ENCODE measurements at regions not wholly inside any gene's neighbourhood (a gene's known extent, or its start where the extent isn't known, plus 50 kb on each side); places are given as distances from the start of the nearest gene placed in this dataset.
A peak's percentile ranks its signal among the peaks of the same experiment; 100 is the strongest.

DNA sequence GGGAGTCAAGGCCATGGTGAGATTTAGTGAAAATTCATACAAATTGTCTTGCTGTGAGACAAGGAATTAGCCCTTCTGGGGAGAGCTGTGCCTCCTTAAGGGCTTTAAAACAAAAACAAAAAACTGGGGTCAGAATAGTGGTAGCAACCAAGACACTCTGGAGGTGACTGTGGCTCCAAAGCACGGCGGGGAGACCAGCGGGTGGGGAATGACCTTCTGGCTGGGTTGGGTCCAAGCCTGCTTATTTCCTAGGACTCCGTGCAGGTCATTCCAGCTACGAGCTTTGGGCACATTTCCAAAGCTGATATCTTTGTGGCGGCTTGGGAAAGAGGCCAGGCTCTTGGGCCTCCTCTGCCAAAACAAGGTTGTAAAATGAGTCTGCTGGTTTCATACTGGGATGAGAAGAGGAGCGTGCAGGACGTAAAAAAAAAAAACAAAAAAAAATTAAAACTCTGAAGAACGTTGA, 348.3 kb downstream of the UQCRFS1 start (continued):
- TF ChIP-seq, protein P1, sequence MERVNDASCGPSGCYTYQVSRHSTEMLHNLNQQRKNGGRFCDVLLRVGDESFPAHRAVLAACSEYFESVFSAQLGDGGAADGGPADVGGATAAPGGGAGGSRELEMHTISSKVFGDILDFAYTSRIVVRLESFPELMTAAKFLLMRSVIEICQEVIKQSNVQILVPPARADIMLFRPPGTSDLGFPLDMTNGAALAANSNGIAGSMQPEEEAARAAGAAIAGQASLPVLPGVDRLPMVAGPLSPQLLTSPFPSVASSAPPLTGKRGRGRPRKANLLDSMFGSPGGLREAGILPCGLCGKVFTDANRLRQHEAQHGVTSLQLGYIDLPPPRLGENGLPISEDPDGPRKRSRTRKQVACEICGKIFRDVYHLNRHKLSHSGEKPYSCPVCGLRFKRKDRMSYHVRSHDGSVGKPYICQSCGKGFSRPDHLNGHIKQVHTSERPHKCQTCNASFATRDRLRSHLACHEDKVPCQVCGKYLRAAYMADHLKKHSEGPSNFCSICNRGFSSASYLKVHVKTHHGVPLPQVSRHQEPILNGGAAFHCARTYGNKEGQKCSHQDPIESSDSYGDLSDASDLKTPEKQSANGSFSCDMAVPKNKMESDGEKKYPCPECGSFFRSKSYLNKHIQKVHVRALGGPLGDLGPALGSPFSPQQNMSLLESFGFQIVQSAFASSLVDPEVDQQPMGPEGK (tag by site-specific recombination; IDR thresholded peaks at IDR 0.05): no peak; the same call in 1 of the 2 replicates
- TF ChIP-seq RBAK (tag by site-specific recombination; IDR thresholded peaks at IDR 0.05) (no peak), ZNF529 (tag by site-specific recombination; IDR thresholded peaks at IDR 0.05; ENCODE audit: insufficient replicate concordance) (no peak), BCL11B (tag by site-specific recombination; IDR thresholded peaks at IDR 0.05; ENCODE audit: low read depth) (no peak), ZNF624 (tag by site-specific recombination; IDR thresholded peaks at IDR 0.05) (no peak), SP3 (tag by site-specific recombination; IDR thresholded peaks at IDR 0.05) (no peak), ZNF24 (tag by site-specific recombination; IDR thresholded peaks at IDR 0.05) (peak; percentile 10; the same call in 1 of the 2 replicates), GLIS1 (tag by site-specific recombination; IDR thresholded peaks at IDR 0.05) (peak; percentile 53), ZNF501 (tag by site-specific recombination; IDR thresholded peaks at IDR 0.05) (no peak), KLF8 (tag by site-specific recombination; IDR thresholded peaks at IDR 0.05) (no peak; the same call in none of the 2 replicates), ZNF138 (tag by site-specific recombination; IDR thresholded peaks at IDR 0.05; ENCODE audit: borderline replicate concordance) (no peak), ZNF23 (tag by site-specific recombination; IDR thresholded peaks at IDR 0.05; ENCODE audit: borderline replicate concordance) (no peak), KLF1 (tag by site-specific recombination; IDR thresholded peaks at IDR 0.05) (no peak), ZNF677 (tag by site-specific recombination; IDR thresholded peaks at IDR 0.05) (no peak)
- TF ChIP-seq, protein P2, sequence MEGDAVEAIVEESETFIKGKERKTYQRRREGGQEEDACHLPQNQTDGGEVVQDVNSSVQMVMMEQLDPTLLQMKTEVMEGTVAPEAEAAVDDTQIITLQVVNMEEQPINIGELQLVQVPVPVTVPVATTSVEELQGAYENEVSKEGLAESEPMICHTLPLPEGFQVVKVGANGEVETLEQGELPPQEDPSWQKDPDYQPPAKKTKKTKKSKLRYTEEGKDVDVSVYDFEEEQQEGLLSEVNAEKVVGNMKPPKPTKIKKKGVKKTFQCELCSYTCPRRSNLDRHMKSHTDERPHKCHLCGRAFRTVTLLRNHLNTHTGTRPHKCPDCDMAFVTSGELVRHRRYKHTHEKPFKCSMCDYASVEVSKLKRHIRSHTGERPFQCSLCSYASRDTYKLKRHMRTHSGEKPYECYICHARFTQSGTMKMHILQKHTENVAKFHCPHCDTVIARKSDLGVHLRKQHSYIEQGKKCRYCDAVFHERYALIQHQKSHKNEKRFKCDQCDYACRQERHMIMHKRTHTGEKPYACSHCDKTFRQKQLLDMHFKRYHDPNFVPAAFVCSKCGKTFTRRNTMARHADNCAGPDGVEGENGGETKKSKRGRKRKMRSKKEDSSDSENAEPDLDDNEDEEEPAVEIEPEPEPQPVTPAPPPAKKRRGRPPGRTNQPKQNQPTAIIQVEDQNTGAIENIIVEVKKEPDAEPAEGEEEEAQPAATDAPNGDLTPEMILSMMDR (tag by site-specific recombination; IDR thresholded peaks at IDR 0.05): no peak
- TF ChIP-seq, protein P3, sequence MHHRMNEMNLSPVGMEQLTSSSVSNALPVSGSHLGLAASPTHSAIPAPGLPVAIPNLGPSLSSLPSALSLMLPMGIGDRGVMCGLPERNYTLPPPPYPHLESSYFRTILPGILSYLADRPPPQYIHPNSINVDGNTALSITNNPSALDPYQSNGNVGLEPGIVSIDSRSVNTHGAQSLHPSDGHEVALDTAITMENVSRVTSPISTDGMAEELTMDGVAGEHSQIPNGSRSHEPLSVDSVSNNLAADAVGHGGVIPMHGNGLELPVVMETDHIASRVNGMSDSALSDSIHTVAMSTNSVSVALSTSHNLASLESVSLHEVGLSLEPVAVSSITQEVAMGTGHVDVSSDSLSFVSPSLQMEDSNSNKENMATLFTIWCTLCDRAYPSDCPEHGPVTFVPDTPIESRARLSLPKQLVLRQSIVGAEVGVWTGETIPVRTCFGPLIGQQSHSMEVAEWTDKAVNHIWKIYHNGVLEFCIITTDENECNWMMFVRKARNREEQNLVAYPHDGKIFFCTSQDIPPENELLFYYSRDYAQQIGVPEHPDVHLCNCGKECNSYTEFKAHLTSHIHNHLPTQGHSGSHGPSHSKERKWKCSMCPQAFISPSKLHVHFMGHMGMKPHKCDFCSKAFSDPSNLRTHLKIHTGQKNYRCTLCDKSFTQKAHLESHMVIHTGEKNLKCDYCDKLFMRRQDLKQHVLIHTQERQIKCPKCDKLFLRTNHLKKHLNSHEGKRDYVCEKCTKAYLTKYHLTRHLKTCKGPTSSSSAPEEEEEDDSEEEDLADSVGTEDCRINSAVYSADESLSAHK (tag by site-specific recombination; IDR thresholded peaks at IDR 0.05): peak; percentile 49; the same call in 1 of the 2 replicates
- TF ChIP-seq, protein P4, sequence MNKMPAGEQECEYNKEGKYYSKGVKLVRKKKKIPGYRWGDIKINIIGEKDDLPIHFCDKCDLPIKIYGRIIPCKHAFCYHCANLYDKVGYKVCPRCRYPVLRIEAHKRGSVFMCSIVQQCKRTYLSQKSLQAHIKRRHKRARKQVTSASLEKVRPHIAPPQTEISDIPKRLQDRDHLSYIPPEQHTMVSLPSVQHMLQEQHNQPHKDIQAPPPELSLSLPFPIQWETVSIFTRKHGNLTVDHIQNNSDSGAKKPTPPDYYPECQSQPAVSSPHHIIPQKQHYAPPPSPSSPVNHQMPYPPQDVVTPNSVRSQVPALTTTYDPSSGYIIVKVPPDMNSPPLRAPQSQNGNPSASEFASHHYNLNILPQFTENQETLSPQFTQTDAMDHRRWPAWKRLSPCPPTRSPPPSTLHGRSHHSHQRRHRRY (tag by site-specific recombination; IDR thresholded peaks at IDR 0.05): no peak
- TF ChIP-seq, protein P5, sequence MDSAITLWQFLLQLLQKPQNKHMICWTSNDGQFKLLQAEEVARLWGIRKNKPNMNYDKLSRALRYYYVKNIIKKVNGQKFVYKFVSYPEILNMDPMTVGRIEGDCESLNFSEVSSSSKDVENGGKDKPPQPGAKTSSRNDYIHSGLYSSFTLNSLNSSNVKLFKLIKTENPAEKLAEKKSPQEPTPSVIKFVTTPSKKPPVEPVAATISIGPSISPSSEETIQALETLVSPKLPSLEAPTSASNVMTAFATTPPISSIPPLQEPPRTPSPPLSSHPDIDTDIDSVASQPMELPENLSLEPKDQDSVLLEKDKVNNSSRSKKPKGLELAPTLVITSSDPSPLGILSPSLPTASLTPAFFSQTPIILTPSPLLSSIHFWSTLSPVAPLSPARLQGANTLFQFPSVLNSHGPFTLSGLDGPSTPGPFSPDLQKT (IDR thresholded peaks at IDR 0.05; ENCODE audit: borderline replicate concordance, low read depth, low read length): no peak

DNA sequence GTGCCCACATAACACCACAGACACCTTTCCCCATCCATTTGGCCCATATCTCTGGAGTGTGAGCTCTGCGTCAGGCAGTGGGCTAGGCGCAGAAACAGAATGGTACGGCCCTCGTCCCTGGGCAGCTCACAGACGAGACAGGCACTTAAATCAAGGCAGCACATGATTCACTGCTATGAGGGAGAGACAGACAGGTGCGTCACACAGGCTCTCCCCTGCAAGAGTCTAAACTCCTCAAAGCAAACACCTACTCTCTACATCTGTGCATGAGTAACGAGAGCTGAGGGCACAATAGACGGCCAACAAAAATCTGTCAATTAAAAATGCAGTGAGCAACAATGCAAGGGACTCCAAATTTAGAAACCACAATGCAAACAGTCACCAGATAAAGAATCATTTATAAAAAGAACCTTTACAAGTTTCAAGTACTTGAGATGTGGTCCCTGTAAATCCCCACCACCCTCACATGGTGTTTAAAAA, 348.9 kb downstream of the UQCRFS1 start:
- Histone ChIP-seq H3K27ac (ENCODE audit: extremely low read depth, low read depth, low read length) (peak overlapping the region; percentile 95), H3K36me3 (ENCODE audit: control insufficient read depth in 2 of 2, insufficient read depth in 1 of 2, low read length in 2 of 2) (no peaks in the 10 kb centered on the region), H3K4me3 (ENCODE audit: low read depth, low read length) (no peak overlapping the region), H3K4me1 (ENCODE audit: control insufficient read depth, insufficient read depth, low read length) (peaks cover 47% of the 10 kb centered on the region), H3K9me3 (ENCODE audit: control insufficient read depth, insufficient read depth, low read depth, low read length) (no peaks in the 10 kb centered on the region; the same call in 1 of the 2 replicates)
- ChIA-PET POLR2A (interaction anchor here (1.7 kb wide), 1 partner anchor 137 kb away, joined by 5 read pairs; no protein-coding TSS in a partner anchor), CTCF (interaction anchor here (0.6 to 8.3 kb wide), 8 partner anchors 8 to 537 kb away, joined by 3 to 74 read pairs (median 4); no protein-coding TSS in a partner anchor)
- TF ChIP-seq ZNF184 (tag by site-specific recombination; IDR thresholded peaks at IDR 0.05): peak; percentile 23; the same call in 1 of the 2 replicates
- TF ChIP-seq, protein P6, sequence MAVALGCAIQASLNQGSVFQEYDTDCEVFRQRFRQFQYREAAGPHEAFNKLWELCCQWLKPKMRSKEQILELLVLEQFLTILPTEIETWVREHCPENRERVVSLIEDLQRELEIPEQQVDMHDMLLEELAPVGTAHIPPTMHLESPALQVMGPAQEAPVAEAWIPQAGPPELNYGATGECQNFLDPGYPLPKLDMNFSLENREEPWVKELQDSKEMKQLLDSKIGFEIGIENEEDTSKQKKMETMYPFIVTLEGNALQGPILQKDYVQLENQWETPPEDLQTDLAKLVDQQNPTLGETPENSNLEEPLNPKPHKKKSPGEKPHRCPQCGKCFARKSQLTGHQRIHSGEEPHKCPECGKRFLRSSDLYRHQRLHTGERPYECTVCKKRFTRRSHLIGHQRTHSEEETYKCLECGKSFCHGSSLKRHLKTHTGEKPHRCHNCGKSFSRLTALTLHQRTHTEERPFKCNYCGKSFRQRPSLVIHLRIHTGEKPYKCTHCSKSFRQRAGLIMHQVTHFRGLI (tag by site-specific recombination; IDR thresholded peaks at IDR 0.05): peak; percentile 58; the same call in 1 of the 2 replicates
- no peak for TF ChIP-seq ZNF585B (tag by site-specific recombination; IDR thresholded peaks at IDR 0.05)
- peak; percentile 43; the same call in 1 of the 2 replicates for TF ChIP-seq ZNF10 (tag by site-specific recombination; IDR thresholded peaks at IDR 0.05)
- TF ChIP-seq, protein P7, sequence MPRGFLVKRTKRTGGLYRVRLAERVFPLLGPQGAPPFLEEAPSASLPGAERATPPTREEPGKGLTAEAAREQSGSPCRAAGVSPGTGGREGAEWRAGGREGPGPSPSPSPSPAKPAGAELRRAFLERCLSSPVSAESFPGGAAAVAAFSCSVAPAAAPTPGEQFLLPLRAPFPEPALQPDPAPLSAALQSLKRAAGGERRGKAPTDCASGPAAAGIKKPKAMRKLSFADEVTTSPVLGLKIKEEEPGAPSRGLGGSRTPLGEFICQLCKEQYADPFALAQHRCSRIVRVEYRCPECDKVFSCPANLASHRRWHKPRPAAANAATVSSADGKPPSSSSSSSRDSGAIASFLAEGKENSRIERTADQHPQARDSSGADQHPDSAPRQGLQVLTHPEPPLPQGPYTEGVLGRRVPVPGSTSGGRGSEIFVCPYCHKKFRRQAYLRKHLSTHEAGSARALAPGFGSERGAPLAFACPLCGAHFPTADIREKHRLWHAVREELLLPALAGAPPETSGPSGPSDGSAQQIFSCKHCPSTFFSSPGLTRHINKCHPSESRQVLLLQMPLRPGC (tag by site-specific recombination; IDR thresholded peaks at IDR 0.05): peak; percentile 91
- TF ChIP-seq HOXA7 (CRISPR knock-in tag; IDR thresholded peaks at IDR 0.05; ENCODE audit: borderline replicate concordance): no peak
- TF ChIP-seq GLIS1 (tag by site-specific recombination; IDR thresholded peaks at IDR 0.05): peak; percentile 94
- TF ChIP-seq ZNF624 (tag by site-specific recombination; IDR thresholded peaks at IDR 0.05): no peak
